ENCODE measurements at regions not wholly inside any gene's neighbourhood (a gene's known extent, or its start where the extent isn't known, plus 50 kb on each side); places are given as distances from the start of the nearest gene placed in this dataset.

DNA sequence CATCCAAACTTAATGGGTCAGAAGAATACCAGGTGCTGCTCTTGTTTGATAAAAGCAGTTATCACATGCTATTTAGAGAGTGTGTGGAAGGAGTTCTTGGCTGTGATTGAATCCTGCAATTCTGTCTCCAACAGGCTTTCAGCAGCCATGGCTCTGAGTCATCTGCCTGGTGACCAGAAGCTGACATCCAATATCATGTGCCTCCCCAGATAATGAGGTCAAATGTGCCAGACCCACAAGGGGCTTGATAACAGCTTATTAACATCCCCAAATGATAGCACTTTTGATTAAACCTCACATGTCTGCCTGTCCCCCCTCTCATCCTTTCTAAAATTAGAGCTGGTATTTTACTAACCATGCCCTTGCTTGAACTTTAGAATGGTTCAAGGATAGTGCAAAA is 175.7 kb upstream of the PLN start:
- TF ChIP-seq, protein P1, sequence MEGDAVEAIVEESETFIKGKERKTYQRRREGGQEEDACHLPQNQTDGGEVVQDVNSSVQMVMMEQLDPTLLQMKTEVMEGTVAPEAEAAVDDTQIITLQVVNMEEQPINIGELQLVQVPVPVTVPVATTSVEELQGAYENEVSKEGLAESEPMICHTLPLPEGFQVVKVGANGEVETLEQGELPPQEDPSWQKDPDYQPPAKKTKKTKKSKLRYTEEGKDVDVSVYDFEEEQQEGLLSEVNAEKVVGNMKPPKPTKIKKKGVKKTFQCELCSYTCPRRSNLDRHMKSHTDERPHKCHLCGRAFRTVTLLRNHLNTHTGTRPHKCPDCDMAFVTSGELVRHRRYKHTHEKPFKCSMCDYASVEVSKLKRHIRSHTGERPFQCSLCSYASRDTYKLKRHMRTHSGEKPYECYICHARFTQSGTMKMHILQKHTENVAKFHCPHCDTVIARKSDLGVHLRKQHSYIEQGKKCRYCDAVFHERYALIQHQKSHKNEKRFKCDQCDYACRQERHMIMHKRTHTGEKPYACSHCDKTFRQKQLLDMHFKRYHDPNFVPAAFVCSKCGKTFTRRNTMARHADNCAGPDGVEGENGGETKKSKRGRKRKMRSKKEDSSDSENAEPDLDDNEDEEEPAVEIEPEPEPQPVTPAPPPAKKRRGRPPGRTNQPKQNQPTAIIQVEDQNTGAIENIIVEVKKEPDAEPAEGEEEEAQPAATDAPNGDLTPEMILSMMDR (conservative IDR thresholded peaks at IDR 0.05; ENCODE audit: low read length), result no peak
- no peak for TF ChIP-seq EZH2phosphoT487 (IDR thresholded peaks at IDR 0.05; ENCODE audit: borderline replicate concordance, low read depth, low read length)

All from OCI-LY7 (cell line).